ENCODE measurements at regions not wholly inside any gene's neighbourhood (a gene's known extent, or its start where the extent isn't known, plus 50 kb on each side); places are given as distances from the start of the nearest gene placed in this dataset.

DNA sequence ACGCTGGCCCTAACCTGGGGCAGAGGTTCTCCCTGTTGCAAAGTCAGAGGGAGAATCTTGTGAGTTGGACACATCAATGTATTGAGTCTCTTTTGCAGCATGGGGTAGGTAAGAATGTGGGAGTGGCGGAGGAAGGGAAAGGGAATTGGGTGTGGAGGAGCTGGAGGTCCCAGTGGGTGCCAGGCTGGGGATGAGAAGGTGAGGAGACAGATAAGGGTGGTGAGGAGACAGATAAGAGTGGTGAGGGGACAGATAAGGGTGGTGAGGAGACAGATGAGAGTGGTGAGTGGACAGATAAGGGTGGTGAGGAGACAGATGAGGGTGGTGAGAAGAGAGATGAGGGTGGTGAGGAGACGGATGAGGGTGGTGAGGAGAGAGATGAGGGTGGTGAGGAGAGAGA is 72.9 kb upstream of the SFSWAP start:
- TF ChIP-seq EP300 (IDR thresholded peaks at IDR 0.05), result no peak
- H3K4me1 ChIP-seq, result no peaks in the 10 kb centered on the region
- no peak for DNase-seq (ENCODE audit: low spot score in 2 of 2)
- no peak overlapping the region for H3K27ac ChIP-seq
- H3K27me3 ChIP-seq, result peaks cover 46% of the 10 kb centered on the region
- H3K4me3 ChIP-seq, result no peak overlapping the region
- WGBS, result 85% methylated on average over 3 of the region's 3 CpGs
- no peaks in the 10 kb centered on the region for H3K9me3 ChIP-seq
- no peaks in the 10 kb centered on the region for H3K36me3 ChIP-seq

DNA sequence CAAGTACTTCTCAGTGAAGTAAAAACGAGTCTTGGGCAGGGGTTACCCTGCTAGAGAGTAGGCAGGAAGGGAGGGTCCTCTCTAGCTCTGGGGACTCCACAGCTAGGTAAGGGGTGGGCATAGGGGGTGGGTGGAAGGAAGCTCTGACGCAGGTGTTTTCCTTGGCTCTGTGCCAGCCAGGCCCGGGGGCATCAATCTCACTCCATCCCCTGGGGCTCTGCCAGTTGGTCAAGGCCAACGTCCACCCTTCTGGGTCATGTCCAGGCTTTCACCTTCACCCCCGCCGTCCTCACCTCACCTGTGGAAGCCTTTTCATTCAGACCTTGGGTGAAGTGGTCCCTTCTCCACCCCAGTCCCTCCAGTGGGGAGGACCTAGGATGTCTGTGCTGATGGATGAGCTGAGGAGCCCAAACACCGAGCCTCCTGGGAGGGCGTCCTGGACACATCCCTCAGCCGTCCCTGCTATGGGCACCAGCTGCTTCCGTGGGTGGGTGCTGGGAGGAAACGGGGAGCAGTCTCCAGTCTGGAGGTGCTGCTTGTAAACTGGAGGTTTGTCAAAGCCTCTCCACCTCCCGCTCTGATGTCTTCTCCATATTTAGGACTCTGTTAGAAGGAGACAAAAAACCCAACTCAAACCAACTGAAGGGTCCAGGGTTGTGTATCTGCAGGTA is 71.5 kb upstream of the SFSWAP start:
- Histone ChIP-seq H3K4me3 (no peak overlapping the region), H3K36me3 (no peaks in the 10 kb centered on the region), H3K27ac (no peak overlapping the region), H3K9me3 (no peaks in the 10 kb centered on the region), H3K27me3 (peaks cover 51% of the 10 kb centered on the region), H3K4me1 (no peaks in the 10 kb centered on the region)
- no peak for DNase-seq (ENCODE audit: low spot score in 2 of 2)
- WGBS, result 77% methylated on average over 11 of the region's 12 CpGs
- no peak for TF ChIP-seq POLR2A (IDR thresholded peaks at IDR 0.05)
- TF ChIP-seq, protein P1, sequence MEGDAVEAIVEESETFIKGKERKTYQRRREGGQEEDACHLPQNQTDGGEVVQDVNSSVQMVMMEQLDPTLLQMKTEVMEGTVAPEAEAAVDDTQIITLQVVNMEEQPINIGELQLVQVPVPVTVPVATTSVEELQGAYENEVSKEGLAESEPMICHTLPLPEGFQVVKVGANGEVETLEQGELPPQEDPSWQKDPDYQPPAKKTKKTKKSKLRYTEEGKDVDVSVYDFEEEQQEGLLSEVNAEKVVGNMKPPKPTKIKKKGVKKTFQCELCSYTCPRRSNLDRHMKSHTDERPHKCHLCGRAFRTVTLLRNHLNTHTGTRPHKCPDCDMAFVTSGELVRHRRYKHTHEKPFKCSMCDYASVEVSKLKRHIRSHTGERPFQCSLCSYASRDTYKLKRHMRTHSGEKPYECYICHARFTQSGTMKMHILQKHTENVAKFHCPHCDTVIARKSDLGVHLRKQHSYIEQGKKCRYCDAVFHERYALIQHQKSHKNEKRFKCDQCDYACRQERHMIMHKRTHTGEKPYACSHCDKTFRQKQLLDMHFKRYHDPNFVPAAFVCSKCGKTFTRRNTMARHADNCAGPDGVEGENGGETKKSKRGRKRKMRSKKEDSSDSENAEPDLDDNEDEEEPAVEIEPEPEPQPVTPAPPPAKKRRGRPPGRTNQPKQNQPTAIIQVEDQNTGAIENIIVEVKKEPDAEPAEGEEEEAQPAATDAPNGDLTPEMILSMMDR (IDR thresholded peaks at IDR 0.05), result no peak
- TF ChIP-seq POLR2AphosphoS5 (IDR thresholded peaks at IDR 0.05), result no peak
- TF ChIP-seq EP300 (IDR thresholded peaks at IDR 0.05), result no peak

DNA sequence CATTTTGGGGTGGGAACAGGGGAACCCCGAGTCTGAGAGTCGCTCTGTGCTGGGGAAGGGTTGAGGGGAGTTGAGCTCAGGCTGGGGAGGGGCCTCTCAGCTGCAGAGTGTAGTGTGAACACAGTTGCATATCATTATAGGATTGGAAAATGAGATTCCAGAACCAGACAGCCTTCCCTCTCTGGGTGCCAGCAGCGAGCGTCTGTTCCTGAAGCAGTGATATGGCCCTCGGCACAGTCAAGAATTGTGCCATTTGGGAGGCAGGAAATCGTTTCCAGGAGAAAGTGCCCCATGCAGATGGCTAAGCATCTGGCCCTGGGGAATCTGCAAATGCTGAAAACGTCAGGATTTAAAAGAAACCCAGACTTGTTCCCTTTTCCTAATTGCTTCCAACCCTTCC is 70.4 kb upstream of the SFSWAP start:
- Histone ChIP-seq H3K4me1 (no peaks in the 10 kb centered on the region), H3K36me3 (no peaks in the 10 kb centered on the region), H3K4me3 (no peak overlapping the region), H3K9me3 (no peaks in the 10 kb centered on the region), H3K27ac (no peak overlapping the region), H3K27me3 (peaks cover 57% of the 10 kb centered on the region)
- no peak for DNase-seq (ENCODE audit: low spot score in 2 of 2)
- WGBS, result 30% methylated on average over 7 of the region's 7 CpGs
- no peak for TF ChIP-seq EP300 (IDR thresholded peaks at IDR 0.05)
- TF ChIP-seq POLR2AphosphoS5 (IDR thresholded peaks at IDR 0.05), result no peak
- TF ChIP-seq POLR2A (IDR thresholded peaks at IDR 0.05), result no peak
- TF ChIP-seq, protein P1 (IDR thresholded peaks at IDR 0.05), result no peak

DNA sequence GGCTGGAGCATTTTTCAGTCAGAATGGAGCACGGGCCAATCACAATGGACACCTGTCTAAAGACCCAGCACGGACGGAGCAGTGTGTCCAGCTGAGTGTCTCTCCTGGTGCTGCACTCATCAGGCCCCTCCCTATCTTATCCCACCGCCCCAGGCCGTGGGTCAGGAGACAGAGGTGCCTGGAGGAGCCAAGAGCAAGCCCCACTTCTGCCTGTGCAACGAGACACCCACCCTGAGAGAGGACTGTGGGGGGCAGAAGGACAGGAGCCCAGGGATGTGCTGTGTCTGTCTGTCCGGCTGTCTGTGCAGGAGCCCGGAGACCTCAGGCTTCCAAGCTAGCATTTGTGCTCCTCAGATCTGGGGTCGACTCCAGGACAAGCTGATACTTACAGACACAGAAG is 69.6 kb upstream of the SFSWAP start:
- no peaks in the 10 kb centered on the region for H3K36me3 ChIP-seq
- H3K27me3 ChIP-seq, result peaks cover 56% of the 10 kb centered on the region
- H3K9me3 ChIP-seq, result no peaks in the 10 kb centered on the region
- DNase-seq (ENCODE audit: low spot score in 2 of 2), result no peak
- TF ChIP-seq, protein P1 (IDR thresholded peaks at IDR 0.05), result no peak
- no peak for TF ChIP-seq POLR2A (IDR thresholded peaks at IDR 0.05)
- no peak for TF ChIP-seq EP300 (IDR thresholded peaks at IDR 0.05)
- TF ChIP-seq POLR2AphosphoS5 (IDR thresholded peaks at IDR 0.05), result no peak
- H3K27ac ChIP-seq, result no peak overlapping the region
- H3K4me3 ChIP-seq, result no peak overlapping the region
- no peaks in the 10 kb centered on the region for H3K4me1 ChIP-seq
- 87% methylated on average over 6 of the region's 9 CpGs for WGBS

DNA sequence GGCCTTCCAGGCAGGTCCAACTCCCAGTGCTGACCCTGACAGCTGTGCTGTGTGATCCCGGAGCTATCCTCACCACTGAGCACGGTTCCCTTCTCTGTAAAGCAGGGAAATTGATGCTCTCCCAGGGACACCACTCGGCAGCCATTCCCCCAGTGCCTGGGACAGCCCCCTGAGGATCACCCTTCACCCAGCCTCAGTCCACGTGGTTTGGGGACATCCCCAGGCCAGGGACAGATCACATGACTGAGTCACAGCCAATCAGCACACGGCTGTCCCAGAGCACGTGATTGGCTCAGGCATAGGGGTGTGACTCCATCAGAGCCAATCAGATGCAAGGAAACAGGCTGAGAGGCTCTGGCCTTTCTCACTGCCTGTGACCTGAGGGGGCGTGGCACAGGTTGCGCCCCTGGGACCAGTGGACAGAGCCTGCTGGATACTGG is 68.8 kb upstream of the SFSWAP start:
- peaks cover 54% of the 10 kb centered on the region for H3K27me3 ChIP-seq

More for the DNA sequence above, 68.8 kb upstream of the SFSWAP start:
- no peaks in the 10 kb centered on the region for H3K36me3 ChIP-seq
- no peak for TF ChIP-seq POLR2AphosphoS5 (IDR thresholded peaks at IDR 0.05)
- TF ChIP-seq, protein P1 (IDR thresholded peaks at IDR 0.05), result no peak
- no peak for TF ChIP-seq EP300 (IDR thresholded peaks at IDR 0.05)
- no peak for TF ChIP-seq POLR2A (IDR thresholded peaks at IDR 0.05)
- H3K4me3 ChIP-seq, result no peak overlapping the region
- H3K27ac ChIP-seq, result no peak overlapping the region
- no peaks in the 10 kb centered on the region for H3K4me1 ChIP-seq
- H3K9me3 ChIP-seq, result no peaks in the 10 kb centered on the region
- 75% methylated on average over 4 of the region's 8 CpGs for WGBS
- no peak for DNase-seq (ENCODE audit: low spot score in 2 of 2)

Data from suprapubic skin (tissue), 4 donors.